ENCODE measurements at regions not wholly inside any gene's neighbourhood (a gene's known extent, or its start where the extent isn't known, plus 50 kb on each side); places are given as distances from the start of the nearest gene placed in this dataset.

DNA sequence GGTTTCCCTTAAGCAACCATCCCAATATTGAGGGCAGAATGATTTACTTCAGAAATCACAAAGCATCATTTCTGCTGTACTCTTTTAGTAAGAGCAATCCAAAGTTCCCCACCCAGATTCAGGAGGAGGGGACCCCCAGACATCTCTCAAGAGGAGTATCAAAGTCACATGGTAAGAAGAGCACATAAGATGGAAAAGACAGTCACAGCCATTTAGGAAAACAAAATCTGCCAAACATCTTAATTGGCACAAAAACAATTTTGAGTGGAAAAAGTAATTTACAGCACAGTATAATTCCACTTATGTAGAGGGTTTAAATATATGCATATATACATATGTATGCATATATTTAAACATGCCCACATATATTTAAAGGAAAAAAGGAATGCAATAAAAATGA is 1329.0 kb upstream of the CELF2 start:
- H3K9me3 ChIP-seq (ENCODE audit: low read depth) = no peaks in the 10 kb centered on the region
- no peak for DNase-seq (ENCODE audit: low read depth in 1 of 2, low spot score in 1 of 2)
- H3K4me3 ChIP-seq = no peak overlapping the region
- H3K4me1 ChIP-seq (ENCODE audit: low read depth) = no peaks in the 10 kb centered on the region
- no peaks in the 10 kb centered on the region for H3K27me3 ChIP-seq
- H3K36me3 ChIP-seq = no peaks in the 10 kb centered on the region
- TF ChIP-seq, protein P1, sequence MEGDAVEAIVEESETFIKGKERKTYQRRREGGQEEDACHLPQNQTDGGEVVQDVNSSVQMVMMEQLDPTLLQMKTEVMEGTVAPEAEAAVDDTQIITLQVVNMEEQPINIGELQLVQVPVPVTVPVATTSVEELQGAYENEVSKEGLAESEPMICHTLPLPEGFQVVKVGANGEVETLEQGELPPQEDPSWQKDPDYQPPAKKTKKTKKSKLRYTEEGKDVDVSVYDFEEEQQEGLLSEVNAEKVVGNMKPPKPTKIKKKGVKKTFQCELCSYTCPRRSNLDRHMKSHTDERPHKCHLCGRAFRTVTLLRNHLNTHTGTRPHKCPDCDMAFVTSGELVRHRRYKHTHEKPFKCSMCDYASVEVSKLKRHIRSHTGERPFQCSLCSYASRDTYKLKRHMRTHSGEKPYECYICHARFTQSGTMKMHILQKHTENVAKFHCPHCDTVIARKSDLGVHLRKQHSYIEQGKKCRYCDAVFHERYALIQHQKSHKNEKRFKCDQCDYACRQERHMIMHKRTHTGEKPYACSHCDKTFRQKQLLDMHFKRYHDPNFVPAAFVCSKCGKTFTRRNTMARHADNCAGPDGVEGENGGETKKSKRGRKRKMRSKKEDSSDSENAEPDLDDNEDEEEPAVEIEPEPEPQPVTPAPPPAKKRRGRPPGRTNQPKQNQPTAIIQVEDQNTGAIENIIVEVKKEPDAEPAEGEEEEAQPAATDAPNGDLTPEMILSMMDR (IDR thresholded peaks at IDR 0.05; ENCODE audit: low read depth, low read length) = no peak
- H3K27ac ChIP-seq = no peak overlapping the region

DNA sequence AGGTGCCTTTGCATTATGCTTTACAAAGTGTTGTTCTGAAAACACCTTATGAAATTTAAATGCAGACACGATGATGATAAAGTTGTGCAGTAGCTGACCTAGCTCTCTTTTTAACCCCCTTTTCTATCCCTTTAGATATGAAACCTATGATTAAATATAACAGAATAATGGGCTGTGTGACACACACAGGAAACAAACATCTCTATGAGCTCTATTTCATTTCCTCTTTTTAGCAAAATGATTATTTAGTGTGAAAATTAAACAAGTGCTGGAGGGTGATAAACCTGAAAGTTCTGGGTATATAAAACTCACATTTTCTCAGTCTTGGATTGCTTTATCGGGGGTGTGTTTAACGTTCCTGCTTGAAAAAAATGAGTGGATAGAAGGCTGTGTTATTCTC is 1310.5 kb upstream of the CELF2 start:
- TF ChIP-seq, protein P1 (IDR thresholded peaks at IDR 0.05; ENCODE audit: low read depth, low read length) = no peak

DNA sequence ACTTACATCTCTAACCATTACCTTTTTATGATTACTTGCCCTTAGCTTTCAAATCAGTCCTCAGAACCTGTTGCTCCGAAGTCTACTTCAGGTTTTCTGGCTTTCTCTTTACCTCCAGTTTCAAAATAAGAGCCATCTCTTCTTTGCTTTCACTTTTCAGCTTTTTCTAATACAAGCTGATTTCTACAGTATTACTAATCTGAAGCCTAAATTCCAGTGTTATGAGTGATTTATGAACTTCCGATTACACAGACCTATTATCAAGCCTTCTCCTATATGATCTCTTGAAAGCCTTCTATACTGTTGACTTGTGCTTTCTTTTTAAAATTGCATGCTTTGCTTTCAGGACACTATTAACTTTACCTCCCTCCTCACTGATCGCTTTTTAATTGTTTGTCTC is 1307.8 kb upstream of the CELF2 start:
- no peaks in the 10 kb centered on the region for H3K4me1 ChIP-seq (ENCODE audit: low read depth)
- TF ChIP-seq, protein P1 (IDR thresholded peaks at IDR 0.05; ENCODE audit: low read depth, low read length) = no peak
- no peaks in the 10 kb centered on the region for H3K36me3 ChIP-seq
- DNase-seq (ENCODE audit: low read depth in 1 of 2, low spot score in 1 of 2) = peak in 1 of 2 donors; percentile 5
- H3K27ac ChIP-seq = no peak overlapping the region
- H3K27me3 ChIP-seq = no peaks in the 10 kb centered on the region
- peaks cover 5% of the 10 kb centered on the region for H3K9me3 ChIP-seq (ENCODE audit: low read depth)
- H3K4me3 ChIP-seq = no peak overlapping the region

More for the DNA sequence above, 1310.5 kb upstream of the CELF2 start:
- Histone ChIP-seq H3K4me1 (ENCODE audit: low read depth) (no peaks in the 10 kb centered on the region), H3K36me3 (no peaks in the 10 kb centered on the region), H3K27ac (no peak overlapping the region), H3K4me3 (no peak overlapping the region), H3K27me3 (no peaks in the 10 kb centered on the region), H3K9me3 (ENCODE audit: low read depth) (peaks cover 5% of the 10 kb centered on the region)
- no peak for DNase-seq (ENCODE audit: low read depth in 1 of 2, low spot score in 1 of 2)

DNA sequence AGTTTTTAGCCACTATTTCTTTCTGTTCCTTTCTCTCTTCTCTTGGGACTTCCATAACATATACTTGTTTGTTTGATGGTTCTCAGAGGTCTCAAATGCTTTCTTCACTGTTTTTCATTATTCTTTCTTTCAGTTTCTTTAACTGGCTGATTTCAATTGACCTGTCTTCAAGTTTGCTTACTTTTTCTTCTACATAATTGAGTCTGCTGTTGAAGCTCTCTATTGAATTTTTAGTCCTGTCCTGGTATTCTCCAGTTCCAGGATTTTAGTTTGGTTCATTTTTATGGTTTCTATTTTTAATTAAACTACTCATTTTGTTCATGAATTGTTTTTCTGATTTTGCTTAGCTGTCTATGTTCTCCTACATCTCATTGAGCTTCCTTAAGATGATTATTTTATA is 1305.3 kb upstream of the CELF2 start:
- Histone ChIP-seq H3K4me3 (no peak overlapping the region), H3K4me1 (ENCODE audit: low read depth) (no peaks in the 10 kb centered on the region), H3K27ac (no peak overlapping the region), H3K36me3 (no peaks in the 10 kb centered on the region), H3K27me3 (no peaks in the 10 kb centered on the region), H3K9me3 (ENCODE audit: low read depth) (peaks cover 5% of the 10 kb centered on the region)
- TF ChIP-seq, protein P1 (IDR thresholded peaks at IDR 0.05; ENCODE audit: low read depth, low read length) = no peak
- no peak for DNase-seq (ENCODE audit: low read depth in 1 of 2, low spot score in 1 of 2)

DNA sequence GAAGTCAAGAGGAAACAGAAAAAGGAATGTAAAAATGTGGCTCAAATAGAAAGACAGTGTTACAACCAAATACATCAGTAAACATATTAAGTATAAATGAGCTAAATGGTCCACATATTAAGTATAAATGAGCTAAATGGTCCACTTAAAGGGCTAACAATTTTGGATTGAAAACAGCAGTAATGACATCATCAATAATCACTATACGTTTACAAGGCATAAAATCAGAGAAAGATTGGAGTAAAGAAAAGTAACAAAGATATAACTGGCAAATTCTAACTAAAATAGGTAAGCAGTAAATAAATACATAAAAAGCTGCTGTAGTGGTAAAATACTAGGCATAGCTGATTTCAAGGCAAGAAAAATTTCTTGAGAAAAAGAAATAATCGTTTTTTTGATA is 1298.4 kb upstream of the CELF2 start:
- Histone ChIP-seq H3K4me1 (ENCODE audit: low read depth) (no peaks in the 10 kb centered on the region), H3K4me3 (no peak overlapping the region), H3K9me3 (ENCODE audit: low read depth) (no peaks in the 10 kb centered on the region), H3K27ac (no peak overlapping the region), H3K27me3 (no peaks in the 10 kb centered on the region), H3K36me3 (no peaks in the 10 kb centered on the region)
- TF ChIP-seq, protein P1 (IDR thresholded peaks at IDR 0.05; ENCODE audit: low read depth, low read length) = no peak
- DNase-seq (ENCODE audit: low read depth in 1 of 2, low spot score in 1 of 2) = no peak

DNA sequence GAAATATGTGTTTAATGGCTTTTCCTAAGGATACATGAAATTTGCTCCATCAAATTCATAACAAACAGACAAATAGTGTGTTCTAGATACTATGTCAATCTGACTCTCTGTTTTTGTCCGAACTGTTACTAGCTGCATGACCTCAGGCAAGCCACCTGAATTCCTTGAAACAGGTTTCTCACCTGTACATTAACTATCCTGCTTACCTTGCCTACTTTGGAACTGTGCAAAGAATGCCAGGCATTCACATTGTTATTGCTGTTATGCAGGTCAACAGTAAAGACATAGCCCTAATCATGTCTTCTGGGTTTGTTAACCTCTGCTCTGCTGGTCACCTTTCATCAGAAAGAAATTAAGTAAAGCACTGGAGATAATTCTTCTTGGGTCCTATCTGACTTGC is 1283.9 kb upstream of the CELF2 start:
- DNase-seq (ENCODE audit: low read depth in 1 of 2, low spot score in 1 of 2) = no peak
- no peak overlapping the region for H3K4me3 ChIP-seq
- no peak overlapping the region for H3K27ac ChIP-seq
- TF ChIP-seq, protein P1 (IDR thresholded peaks at IDR 0.05; ENCODE audit: low read depth, low read length) = no peak
- H3K27me3 ChIP-seq = no peaks in the 10 kb centered on the region
- H3K36me3 ChIP-seq = no peaks in the 10 kb centered on the region
- H3K4me1 ChIP-seq (ENCODE audit: low read depth) = no peaks in the 10 kb centered on the region
- H3K9me3 ChIP-seq (ENCODE audit: low read depth) = no peaks in the 10 kb centered on the region
